VCaP (cell line): ENCODE measurements at regions not wholly inside any gene's neighbourhood (a gene's known extent, or its start where the extent isn't known, plus 50 kb on each side); places are given as distances from the start of the nearest gene placed in this dataset.

Experiments
- H3K27ac ChIP-seq: fragments of 450-650 bp; 2 replicates; pipeline ENCODE4 v1.5.1; 2017
- CTCF ChIP-seq: fragments of 450-650 bp; conservative IDR thresholded peaks from 2 replicates; pipeline ENCODE4 v1.5.1; 2017; ENCODE audit warnings: mild to moderate bottlenecking, moderate library complexity

- TF ChIP-seq CTCF: no peak
- no peak overlapping the region for H3K27ac ChIP-seq
Measured at GRCh38 chr4:111120191-111120590, 497.3 kb upstream of the PITX2 start.

- no peak for TF ChIP-seq CTCF
- no peak overlapping the region for H3K27ac ChIP-seq
Measured at GRCh38 chr4:111126340-111126739, 503.5 kb upstream of the PITX2 start.

- no peak overlapping the region for H3K27ac ChIP-seq
- no peak for TF ChIP-seq CTCF
Measured at GRCh38 chr4:111127841-111128240, 505.0 kb upstream of the PITX2 start.

GRCh38 chr4:111128327-111128726 is 505.4 kb upstream of the PITX2 start:
- no peak overlapping the region for H3K27ac ChIP-seq
- TF ChIP-seq CTCF: no peak

- no peak overlapping the region for H3K27ac ChIP-seq
- no peak for TF ChIP-seq CTCF
Measured at GRCh38 chr4:111136438-111136837, 513.6 kb upstream of the PITX2 start.

GRCh38 chr4:111136967-111137366 is 514.1 kb upstream of the PITX2 start:
- no peak for TF ChIP-seq CTCF

GRCh38 chr4:111143510-111143909 is 520.6 kb upstream of the PITX2 start:
- no peak for TF ChIP-seq CTCF
- no peak overlapping the region for H3K27ac ChIP-seq

More at GRCh38 chr4:111136967-111137366, 514.1 kb upstream of the PITX2 start:
- no peak overlapping the region for H3K27ac ChIP-seq

GRCh38 chr4:111154934-111155333 is 532.1 kb upstream of the PITX2 start:
- no peak overlapping the region for H3K27ac ChIP-seq
- TF ChIP-seq CTCF: no peak
